ENCODE measurements at regions not wholly inside any gene's neighbourhood (a gene's known extent, or its start where the extent isn't known, plus 50 kb on each side); places are given as distances from the start of the nearest gene placed in this dataset.

DNA sequence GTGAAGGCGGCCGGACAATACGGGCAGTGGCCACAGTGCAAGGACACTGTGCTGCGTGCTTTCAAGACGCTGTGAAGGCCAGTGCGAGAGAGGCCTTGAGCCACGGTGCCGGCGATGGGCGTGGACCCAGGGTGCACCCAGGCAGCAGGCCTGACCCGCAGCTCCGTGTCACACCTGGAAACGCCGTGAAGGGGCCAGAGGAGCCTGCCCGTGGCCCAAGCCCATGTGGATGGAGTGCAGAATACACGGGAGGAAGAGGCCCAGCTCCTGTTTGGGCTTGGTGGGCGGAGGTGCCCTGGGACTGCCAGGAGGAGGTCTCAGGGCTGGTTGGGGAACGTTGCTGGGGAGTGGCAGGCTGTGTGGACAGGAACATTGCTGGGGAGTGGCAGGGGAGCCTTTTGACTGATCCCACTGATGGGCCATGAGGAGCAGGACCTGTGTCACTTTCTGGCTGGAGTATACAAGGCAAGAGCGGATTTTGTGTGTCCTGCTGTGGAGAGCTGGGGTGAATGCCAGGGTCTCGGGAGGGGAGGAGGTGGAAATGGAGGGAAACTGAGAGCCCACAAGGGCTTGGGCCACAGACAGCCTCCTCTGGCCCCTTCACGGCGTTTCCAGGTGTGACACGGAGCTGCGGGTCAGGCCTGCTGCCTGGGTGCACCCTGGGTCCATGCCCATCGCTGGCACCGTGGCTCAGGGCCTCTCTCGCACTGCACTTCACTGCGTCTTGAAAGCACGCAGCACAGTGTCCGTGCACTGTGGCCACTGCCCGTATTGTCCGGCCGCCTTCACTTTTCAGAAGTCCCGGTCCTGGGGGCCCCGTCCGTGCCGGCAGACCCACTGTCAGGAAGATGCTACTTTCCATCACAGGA lies 925.4 kb downstream of the BRD1 start:
- Mint-ChIP-seq H3K4me3 (no peak overlapping the region), H3K4me1 (no peaks in the 10 kb centered on the region), H3K27ac (no peak overlapping the region), H3K9me3 (ENCODE audit: insufficient read depth) (no peaks in the 10 kb centered on the region), H3K27me3 (no peaks in the 10 kb centered on the region)
- no peak overlapping the region for H3K27ac ChIP-seq (ENCODE audit: low read length in 2 of 2)
- H3K4me1 ChIP-seq (ENCODE audit: control insufficient read depth in 2 of 2, insufficient read depth in 2 of 2, low read length in 2 of 2): no peaks in the 10 kb centered on the region
- H2AFZ ChIP-seq (ENCODE audit: insufficient read depth, low read depth, low read length, poor library complexity, severe bottlenecking): no peak overlapping the region
- H3K9me3 ChIP-seq (ENCODE audit: control extremely low read depth in 1 of 3, control insufficient read depth in 2 of 3, insufficient read depth in 1 of 3, low read length in 2 of 3): peaks cover 0 to 19% (median 0%) of the 10 kb centered on the region in 3 donors
- H3K27me3 ChIP-seq (replicated peaks in 1 of 4; ENCODE audit: control extremely low read depth in 1 of 4, control insufficient read depth in 3 of 4, insufficient read depth in 4 of 4, low read length in 3 of 4): no peaks in the 10 kb centered on the region
- DNase-seq (no peak), ATAC-seq (ENCODE audit: low read depth) (no peak)
- CTCF ChIA-PET: no interaction called here
- no peak overlapping the region for H3K9ac ChIP-seq (ENCODE audit: low read length)
- no peaks in the 10 kb centered on the region for H3K79me2 ChIP-seq (ENCODE audit: control insufficient read depth, insufficient read depth, low read length)
- no peaks in the 10 kb centered on the region for H3K36me3 ChIP-seq (replicated peaks in 1 of 2; ENCODE audit: control extremely low read depth in 1 of 2, control insufficient read depth in 1 of 2, extremely low read depth in 1 of 2, insufficient read depth in 2 of 2, low read length in 1 of 2)
- POLR2A ChIA-PET: no interaction called here
- intact Hi-C loops (cut with micrococcal nuclease): no loop called here
- 86% methylated on average over 30 of the region's 37 CpGs for WGBS (ENCODE audit: insufficient coverage)
- no peaks in the 10 kb centered on the region for H4K20me1 ChIP-seq (ENCODE audit: control insufficient read depth, insufficient read depth, low read length, poor library complexity, severe bottlenecking)
- no peak overlapping the region for H3K4me3 ChIP-seq (ENCODE audit: control extremely low read depth in 1 of 5, extremely low read depth in 1 of 5, insufficient read depth in 1 of 5, low read depth in 2 of 5, low read length in 4 of 5)
- TF ChIP-seq, protein P1, sequence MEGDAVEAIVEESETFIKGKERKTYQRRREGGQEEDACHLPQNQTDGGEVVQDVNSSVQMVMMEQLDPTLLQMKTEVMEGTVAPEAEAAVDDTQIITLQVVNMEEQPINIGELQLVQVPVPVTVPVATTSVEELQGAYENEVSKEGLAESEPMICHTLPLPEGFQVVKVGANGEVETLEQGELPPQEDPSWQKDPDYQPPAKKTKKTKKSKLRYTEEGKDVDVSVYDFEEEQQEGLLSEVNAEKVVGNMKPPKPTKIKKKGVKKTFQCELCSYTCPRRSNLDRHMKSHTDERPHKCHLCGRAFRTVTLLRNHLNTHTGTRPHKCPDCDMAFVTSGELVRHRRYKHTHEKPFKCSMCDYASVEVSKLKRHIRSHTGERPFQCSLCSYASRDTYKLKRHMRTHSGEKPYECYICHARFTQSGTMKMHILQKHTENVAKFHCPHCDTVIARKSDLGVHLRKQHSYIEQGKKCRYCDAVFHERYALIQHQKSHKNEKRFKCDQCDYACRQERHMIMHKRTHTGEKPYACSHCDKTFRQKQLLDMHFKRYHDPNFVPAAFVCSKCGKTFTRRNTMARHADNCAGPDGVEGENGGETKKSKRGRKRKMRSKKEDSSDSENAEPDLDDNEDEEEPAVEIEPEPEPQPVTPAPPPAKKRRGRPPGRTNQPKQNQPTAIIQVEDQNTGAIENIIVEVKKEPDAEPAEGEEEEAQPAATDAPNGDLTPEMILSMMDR (IDR thresholded peaks at IDR 0.05): no peak
- no peak for TF ChIP-seq EZH2 (IDR thresholded peaks at IDR 0.05; ENCODE audit: borderline replicate concordance, insufficient read depth, low read depth, low read length, poor library complexity, severe bottlenecking)
- no peak overlapping the region for H3K4me2 ChIP-seq (replicated peaks; ENCODE audit: low read depth, low read length, poor library complexity, severe bottlenecking)

GRCh38 chr22:48901324-48901723 lies 926.3 kb downstream of the BRD1 start:
- WGBS (ENCODE audit: insufficient coverage): no CpG with 5 or more reads among the region's 12 CpGs

More at GRCh38 chr22:48901324-48901723, 926.3 kb downstream of the BRD1 start:
- TF ChIP-seq, protein P1 (IDR thresholded peaks at IDR 0.05): no peak
- TF ChIP-seq EZH2 (IDR thresholded peaks at IDR 0.05; ENCODE audit: borderline replicate concordance, insufficient read depth, low read depth, low read length, poor library complexity, severe bottlenecking): no peak
- H3K4me3 Mint-ChIP-seq: no peak overlapping the region
- Histone ChIP-seq H3K36me3 (replicated peaks in 1 of 2; ENCODE audit: control extremely low read depth in 1 of 2, control insufficient read depth in 1 of 2, extremely low read depth in 1 of 2, insufficient read depth in 2 of 2, low read length in 1 of 2) (no peaks in the 10 kb centered on the region), H3K4me1 (ENCODE audit: control insufficient read depth in 2 of 2, insufficient read depth in 2 of 2, low read length in 2 of 2) (no peaks in the 10 kb centered on the region), H3K9me3 (ENCODE audit: control extremely low read depth in 1 of 3, control insufficient read depth in 2 of 3, insufficient read depth in 1 of 3, low read length in 2 of 3) (peaks cover 0 to 19% (median 0%) of the 10 kb centered on the region in 3 donors), H3K79me2 (ENCODE audit: control insufficient read depth, insufficient read depth, low read length) (no peaks in the 10 kb centered on the region), H3K4me3 (ENCODE audit: control extremely low read depth in 1 of 5, extremely low read depth in 1 of 5, insufficient read depth in 1 of 5, low read depth in 2 of 5, low read length in 4 of 5) (no peak overlapping the region), H4K20me1 (ENCODE audit: control insufficient read depth, insufficient read depth, low read length, poor library complexity, severe bottlenecking) (no peaks in the 10 kb centered on the region), H3K9ac (ENCODE audit: low read length) (no peak overlapping the region), H3K27me3 (replicated peaks in 1 of 4; ENCODE audit: control extremely low read depth in 1 of 4, control insufficient read depth in 3 of 4, insufficient read depth in 4 of 4, low read length in 3 of 4) (no peaks in the 10 kb centered on the region), H2AFZ (ENCODE audit: insufficient read depth, low read depth, low read length, poor library complexity, severe bottlenecking) (no peak overlapping the region), H3K4me2 (replicated peaks; ENCODE audit: low read depth, low read length, poor library complexity, severe bottlenecking) (no peak overlapping the region), H3K27ac (ENCODE audit: low read length in 2 of 2) (no peak overlapping the region)
- intact Hi-C loops (cut with micrococcal nuclease): no loop called here
- H3K27ac Mint-ChIP-seq: no peak overlapping the region
- no peaks in the 10 kb centered on the region for H3K4me1 Mint-ChIP-seq
- CTCF ChIA-PET: no interaction called here
- no peaks in the 10 kb centered on the region for H3K9me3 Mint-ChIP-seq (ENCODE audit: insufficient read depth)
- no peak for ATAC-seq (ENCODE audit: low read depth)
- POLR2A ChIA-PET: no interaction called here
- H3K27me3 Mint-ChIP-seq: no peaks in the 10 kb centered on the region
- no peak for DNase-seq
